ENCODE measurements at regions not wholly inside any gene's neighbourhood (a gene's known extent, or its start where the extent isn't known, plus 50 kb on each side); places are given as distances from the start of the nearest gene placed in this dataset.

- FAIRE-seq (no peak), DNase-seq (ENCODE audit: low read depth, low spot score) (no peak)
- dilution Hi-C loops (cut with MboI; ENCODE audit: extremely low pct_ligation_motif_present, low sequenced_read_pairs) = no loop called here
- H3K36me3 ChIP-seq (ENCODE audit: control insufficient read depth in 2 of 2, extremely low read depth in 1 of 2, insufficient read depth in 2 of 2, low read length in 2 of 2) = no peaks in the 10 kb centered on the region
- H4K20me1 ChIP-seq (ENCODE audit: control insufficient read depth, extremely low read depth, insufficient read depth, low read length) = no peaks in the 10 kb centered on the region
- no peaks in the 10 kb centered on the region for H3K4me1 ChIP-seq (ENCODE audit: control insufficient read depth, extremely low read depth, insufficient read depth, low read length)
- H3K4me3 ChIP-seq (ENCODE audit: control insufficient read depth in 2 of 3, extremely low read depth in 1 of 3, insufficient read depth in 2 of 3, low read depth in 1 of 3, low read length in 3 of 3) = no peak overlapping the region
- H3K9me1 ChIP-seq (ENCODE audit: control insufficient read depth, extremely low read depth, insufficient read depth, low read length) = no peaks in the 10 kb centered on the region
- no peak overlapping the region for H3K9ac ChIP-seq (ENCODE audit: control insufficient read depth, extremely low read depth, insufficient read depth, low read length)
- H3K9me3 ChIP-seq (ENCODE audit: control insufficient read depth, low read depth, low read length) = no peaks in the 10 kb centered on the region
- no peak for TF ChIP-seq EZH2 (IDR thresholded peaks at IDR 0.05; ENCODE audit: low read length)
- no peak for TF ChIP-seq CTCF (optimal IDR thresholded peaks at IDR 0.05 in 1 of 3, IDR thresholded peaks at IDR 0.05 in 1 of 3, conservative IDR thresholded peaks at IDR 0.05 in 1 of 3; ENCODE audit: extremely low read depth in 1 of 3, insufficient read depth in 2 of 3, low read length in 3 of 3)
- no peak overlapping the region for H3K4me2 ChIP-seq (ENCODE audit: control insufficient read depth, extremely low read depth, insufficient read depth, low read depth, low read length)
- H3K79me2 ChIP-seq (ENCODE audit: control insufficient read depth, insufficient read depth, low read length) = no peaks in the 10 kb centered on the region
- peaks cover 4% of the 10 kb centered on the region for H3K27me3 ChIP-seq (ENCODE audit: control insufficient read depth, extremely low read depth, insufficient read depth, low read length)
- no peak overlapping the region for H2AFZ ChIP-seq (ENCODE audit: control insufficient read depth, low read length)
- no peak overlapping the region for H3K27ac ChIP-seq (ENCODE audit: control insufficient read depth, insufficient read depth, low read length)
Observed at GRCh38 chr14:58965601-58966000, 222.9 kb upstream of the DAAM1 start.

- no peak overlapping the region for H2AFZ ChIP-seq (ENCODE audit: control insufficient read depth, low read length)
- dilution Hi-C loops (cut with MboI; ENCODE audit: extremely low pct_ligation_motif_present, low sequenced_read_pairs) = no loop called here
- no peaks in the 10 kb centered on the region for H3K36me3 ChIP-seq (ENCODE audit: control insufficient read depth in 2 of 2, extremely low read depth in 1 of 2, insufficient read depth in 2 of 2, low read length in 2 of 2)
- TF ChIP-seq EZH2 (IDR thresholded peaks at IDR 0.05; ENCODE audit: low read length) (no peak), CTCF (optimal IDR thresholded peaks at IDR 0.05 in 1 of 3, IDR thresholded peaks at IDR 0.05 in 1 of 3, conservative IDR thresholded peaks at IDR 0.05 in 1 of 3; ENCODE audit: extremely low read depth in 1 of 3, insufficient read depth in 2 of 3, low read length in 3 of 3) (no peak)
- H3K9me1 ChIP-seq (ENCODE audit: control insufficient read depth, extremely low read depth, insufficient read depth, low read length) = no peaks in the 10 kb centered on the region
- H3K4me2 ChIP-seq (ENCODE audit: control insufficient read depth, extremely low read depth, insufficient read depth, low read depth, low read length) = no peak overlapping the region
- H3K27ac ChIP-seq (ENCODE audit: control insufficient read depth, insufficient read depth, low read length) = no peak overlapping the region
- H3K4me3 ChIP-seq (ENCODE audit: control insufficient read depth in 2 of 3, extremely low read depth in 1 of 3, insufficient read depth in 2 of 3, low read depth in 1 of 3, low read length in 3 of 3) = no peak overlapping the region
- H3K4me1 ChIP-seq (ENCODE audit: control insufficient read depth, extremely low read depth, insufficient read depth, low read length) = no peaks in the 10 kb centered on the region
- no peaks in the 10 kb centered on the region for H4K20me1 ChIP-seq (ENCODE audit: control insufficient read depth, extremely low read depth, insufficient read depth, low read length)
- FAIRE-seq = no peak
- H3K9ac ChIP-seq (ENCODE audit: control insufficient read depth, extremely low read depth, insufficient read depth, low read length) = no peak overlapping the region
- no peaks in the 10 kb centered on the region for H3K9me3 ChIP-seq (ENCODE audit: control insufficient read depth, low read depth, low read length)
- H3K79me2 ChIP-seq (ENCODE audit: control insufficient read depth, insufficient read depth, low read length) = no peaks in the 10 kb centered on the region
- H3K27me3 ChIP-seq (ENCODE audit: control insufficient read depth, extremely low read depth, insufficient read depth, low read length) = peaks cover 7% of the 10 kb centered on the region
- no peak for DNase-seq (ENCODE audit: low read depth, low spot score)
Observed at GRCh38 chr14:58966997-58967396, 221.5 kb upstream of the DAAM1 start.

All from keratinocyte (primary cell).